ENCODE measurements at regions not wholly inside any gene's neighbourhood (a gene's known extent, or its start where the extent isn't known, plus 50 kb on each side); places are given as distances from the start of the nearest gene placed in this dataset.

- TF ChIP-seq POLR2AphosphoS5 (IDR thresholded peaks at IDR 0.05; ENCODE audit: low read depth, low read length) = no peak
- no peak for TF ChIP-seq POLR2A (IDR thresholded peaks at IDR 0.05; ENCODE audit: low read depth, low read length)
Measured at GRCh38 chr7:26038201-26038990, 113.6 kb upstream of the NFE2L3 start.
